Right atrium auricular region (tissue), 2 donors: ENCODE measurements at regions not wholly inside any gene's neighbourhood (a gene's known extent, or its start where the extent isn't known, plus 50 kb on each side); places are given as distances from the start of the nearest gene placed in this dataset.
A peak's percentile ranks its signal among the peaks of the same experiment; 100 is the strongest.

Experiments used
- DNase-seq: peaks from one replicate; pipeline ENCODE4 v3.0.0-alpha.2; 2019; ENCODE audit warnings: low spot score
- H3K27ac ChIP-seq, 2 donors: fragments of 200-600 bp; sonication (generic); 1 replicate in 1 of 2; 2 replicates in 1 of 2; pipeline ENCODE4 v1.5.1; 2016 to 2019
- H3K27me3 ChIP-seq, 2 donors: fragments of 200-600 bp; sonication (generic); one replicate each; pipeline versions ENCODE4 v1.5.1 to v1.6.0; 2017 to 2019
- H3K36me3 ChIP-seq: fragments of 200-600 bp; sonication (generic); one replicate; pipeline ENCODE4 v1.5.1; 2016
- H3K4me1 ChIP-seq, 2 donors: fragments of 200-600 bp; sonication (generic); one replicate each; pipeline versions ENCODE4 v1.5.1 to v1.6.0; 2017 to 2019
- H3K4me3 ChIP-seq, 2 donors: fragments of 200-600 bp; sonication (generic); 1 replicate in 1 of 2; 2 replicates in 1 of 2; pipeline ENCODE4 v1.5.1; 2017 to 2019; ENCODE audit warnings: mild to moderate bottlenecking in 1 of 2, moderate library complexity in 1 of 2
- H3K9me3 ChIP-seq, 2 donors: fragments of 200-600 bp; sonication (generic); one replicate each; pipeline ENCODE4 v1.5.1; 2019
- CTCF ChIP-seq, 2 donors: fragments of 200-600 bp; sonication (generic); IDR thresholded peaks; one replicate each; pipeline ENCODE4 v1.5.1; 2019; ENCODE audit warnings: antibody characterized with exemption in 2 of 2

- no peaks in the 10 kb centered on the region for H3K36me3 ChIP-seq
- no peak for TF ChIP-seq CTCF (IDR thresholded peaks at IDR 0.05)
- H3K9me3 ChIP-seq: no peaks in the 10 kb centered on the region
- no peaks in the 10 kb centered on the region for H3K27me3 ChIP-seq
- H3K4me1 ChIP-seq: no peaks in the 10 kb centered on the region
- peak; percentile 66 for DNase-seq
- H3K27ac ChIP-seq: no peak overlapping the region
- no peak overlapping the region for H3K4me3 ChIP-seq
These were observed 455.3 kb upstream of the NR2F2 start for GRCh38 chr15:95875121-95875643.

GRCh38 chr15:95880031-95880570, 450.4 kb upstream of the NR2F2 start:
- Histone ChIP-seq H3K4me3 (no peak overlapping the region), H3K36me3 (no peaks in the 10 kb centered on the region), H3K4me1 (no peaks in the 10 kb centered on the region), H3K27ac (no peak overlapping the region), H3K9me3 (no peaks in the 10 kb centered on the region), H3K27me3 (no peaks in the 10 kb centered on the region)
- DNase-seq: no peak
- TF ChIP-seq CTCF (IDR thresholded peaks at IDR 0.05): no peak

GRCh38 chr15:95880630-95881029, 449.9 kb upstream of the NR2F2 start:
- no peak for TF ChIP-seq CTCF (IDR thresholded peaks at IDR 0.05)
- H3K4me1 ChIP-seq: no peaks in the 10 kb centered on the region
- no peak overlapping the region for H3K4me3 ChIP-seq
- H3K9me3 ChIP-seq: no peaks in the 10 kb centered on the region
- DNase-seq: no peak
- H3K36me3 ChIP-seq: no peaks in the 10 kb centered on the region
- no peak overlapping the region for H3K27ac ChIP-seq
- H3K27me3 ChIP-seq: no peaks in the 10 kb centered on the region

- no peak for DNase-seq
- H3K9me3 ChIP-seq: no peaks in the 10 kb centered on the region
- H3K36me3 ChIP-seq: no peaks in the 10 kb centered on the region
- no peak for TF ChIP-seq CTCF (IDR thresholded peaks at IDR 0.05)
- no peak overlapping the region for H3K27ac ChIP-seq
- no peaks in the 10 kb centered on the region for H3K4me1 ChIP-seq
- no peaks in the 10 kb centered on the region for H3K27me3 ChIP-seq
- H3K4me3 ChIP-seq: no peak overlapping the region
These were observed 447.4 kb upstream of the NR2F2 start for GRCh38 chr15:95883064-95883463.

- Histone ChIP-seq H3K4me1 (no peaks in the 10 kb centered on the region), H3K4me3 (no peak overlapping the region), H3K27me3 (no peaks in the 10 kb centered on the region), H3K27ac (no peak overlapping the region), H3K36me3 (no peaks in the 10 kb centered on the region), H3K9me3 (no peaks in the 10 kb centered on the region)
- TF ChIP-seq CTCF (IDR thresholded peaks at IDR 0.05): no peak
- no peak for DNase-seq
These were observed 446.2 kb upstream of the NR2F2 start for GRCh38 chr15:95884276-95884675.
